Activated CD4-positive, alpha-beta T cell treated with anti-CD3 and anti-CD28 coated beads for 48 hours (primary cell): ENCODE measurements at regions not wholly inside any gene's neighbourhood (a gene's known extent, or its start where the extent isn't known, plus 50 kb on each side); places are given as distances from the start of the nearest gene placed in this dataset.

ENCODE experiments used
- DNase-seq: peaks from one replicate; pipeline ENCODE4 v3.0.0-alpha.2; 2020

- no peak for DNase-seq
These were observed 607.3 kb downstream of the NCAM2 start for GRCh38 chr21:21605521-21605920.

DNA sequence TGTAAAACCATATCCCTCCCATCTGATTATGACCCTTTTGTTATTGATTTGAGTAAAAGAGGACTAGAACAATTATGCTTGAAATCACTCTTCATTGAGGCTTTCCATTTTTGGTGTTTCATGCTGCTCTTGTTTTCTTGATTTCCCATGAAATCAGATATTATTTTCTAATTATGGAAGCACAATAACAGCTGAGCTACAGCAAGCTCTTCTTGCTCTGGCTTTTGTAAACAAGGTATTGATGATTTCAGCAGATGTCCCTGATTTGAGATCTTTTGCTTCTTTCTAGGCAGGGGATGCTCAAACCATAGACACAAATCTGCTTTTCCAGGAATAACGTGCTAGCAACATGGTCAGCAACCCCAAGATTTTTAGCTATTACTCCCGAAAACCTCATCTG lies 607.8 kb downstream of the NCAM2 start:
- DNase-seq, result no peak

DNA sequence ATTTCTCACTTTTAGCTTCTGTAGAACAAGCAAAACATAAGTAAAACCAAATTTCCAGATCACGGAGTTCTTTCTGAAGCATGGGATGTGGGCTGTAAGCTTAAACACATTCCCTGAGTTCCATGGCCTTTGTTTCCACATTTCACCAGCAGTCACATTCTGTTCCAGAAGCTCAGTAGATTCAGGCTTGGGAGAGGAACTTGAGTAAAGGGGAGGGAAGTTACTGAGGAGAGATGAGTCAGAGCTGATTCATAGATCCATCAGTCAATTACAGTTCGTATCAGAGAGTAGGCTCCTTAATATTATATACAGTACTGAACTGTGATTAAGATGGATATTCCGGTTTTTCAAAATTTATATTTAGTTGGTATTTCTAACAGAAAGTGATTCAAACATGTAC lies 614.3 kb downstream of the NCAM2 start:
- DNase-seq, result no peak

DNA sequence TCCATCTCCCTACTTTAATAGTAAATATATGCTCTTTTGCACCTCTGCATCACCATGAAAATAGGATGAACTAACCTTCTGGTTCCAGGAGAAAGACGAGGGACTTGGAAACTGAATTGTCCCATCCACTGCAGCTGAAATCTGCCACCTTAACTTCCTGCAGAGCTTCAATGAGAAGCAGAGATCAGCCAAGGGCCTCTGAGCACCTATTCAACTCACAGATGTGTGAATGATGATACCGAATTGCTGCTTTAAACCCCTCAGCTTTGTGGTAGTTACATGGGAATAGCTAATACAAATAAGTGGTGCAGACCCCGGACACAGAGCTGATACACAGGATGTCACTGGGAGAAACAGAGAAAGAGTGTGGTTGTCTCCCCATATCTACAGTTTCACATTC lies 616.8 kb downstream of the NCAM2 start:
- no peak for DNase-seq

DNA sequence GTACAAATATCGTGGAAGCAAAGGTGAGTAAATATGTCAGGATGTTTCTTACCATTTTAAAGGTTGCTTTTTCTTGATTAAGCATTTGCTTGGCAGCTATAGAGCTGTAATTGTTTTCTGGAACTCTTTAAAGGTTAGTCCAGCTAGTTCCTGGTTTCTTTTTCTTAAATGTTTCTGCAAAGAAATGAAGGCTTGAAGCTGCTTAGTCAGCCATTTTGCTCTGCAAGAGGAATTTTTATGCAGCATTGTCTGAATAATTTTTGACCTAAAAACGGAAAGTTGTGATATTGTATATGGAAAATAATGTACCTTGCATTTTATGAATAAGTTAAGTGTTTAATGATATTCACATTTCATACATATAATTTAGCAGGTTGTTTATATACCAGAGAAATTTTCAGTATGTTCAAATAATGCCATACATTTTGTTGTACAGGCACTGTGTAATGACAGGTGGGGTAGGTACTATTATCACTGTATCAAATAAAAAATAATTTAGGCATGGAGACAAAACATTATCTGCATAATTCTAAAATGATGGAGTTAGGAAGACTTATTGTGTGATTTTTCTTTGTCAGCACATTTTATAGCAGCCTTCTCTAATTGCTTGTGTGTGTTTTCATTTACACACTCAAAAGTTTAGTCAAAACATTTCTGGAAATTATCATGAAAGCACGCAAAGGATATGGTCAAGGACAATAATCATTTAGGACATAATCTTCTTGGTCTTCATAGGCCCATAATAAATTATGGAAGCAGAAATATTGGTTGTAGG lies 624.4 kb downstream of the NCAM2 start:
- DNase-seq, result no peak

DNA sequence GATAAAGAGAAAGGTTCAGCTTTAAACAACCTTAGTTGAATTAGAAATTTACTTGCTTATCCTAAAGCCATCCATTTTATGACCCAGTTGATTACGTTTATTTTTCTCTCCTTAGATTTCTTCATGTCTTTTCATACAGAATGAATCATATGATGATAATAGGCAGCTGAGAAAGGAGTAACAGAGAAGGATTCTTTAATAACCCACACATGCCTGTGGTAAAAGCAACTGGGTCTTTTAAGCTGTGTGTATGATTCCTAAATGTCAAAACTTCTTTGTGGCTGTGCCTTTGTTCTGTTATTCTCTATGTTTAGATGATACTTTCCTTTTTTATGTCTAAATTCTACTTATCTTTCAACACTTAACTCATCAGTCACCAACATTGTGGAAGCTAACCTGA lies 626.5 kb downstream of the NCAM2 start:
- no peak for DNase-seq

GRCh38 chr21:21631961-21632360 lies 633.8 kb downstream of the NCAM2 start:
- DNase-seq, result no peak

GRCh38 chr21:21632926-21633325 lies 634.7 kb downstream of the NCAM2 start:
- DNase-seq, result no peak

GRCh38 chr21:21661741-21662140 lies 663.5 kb downstream of the NCAM2 start:
- no peak for DNase-seq

GRCh38 chr21:21662776-21663175 lies 664.6 kb downstream of the NCAM2 start:
- no peak for DNase-seq

DNA sequence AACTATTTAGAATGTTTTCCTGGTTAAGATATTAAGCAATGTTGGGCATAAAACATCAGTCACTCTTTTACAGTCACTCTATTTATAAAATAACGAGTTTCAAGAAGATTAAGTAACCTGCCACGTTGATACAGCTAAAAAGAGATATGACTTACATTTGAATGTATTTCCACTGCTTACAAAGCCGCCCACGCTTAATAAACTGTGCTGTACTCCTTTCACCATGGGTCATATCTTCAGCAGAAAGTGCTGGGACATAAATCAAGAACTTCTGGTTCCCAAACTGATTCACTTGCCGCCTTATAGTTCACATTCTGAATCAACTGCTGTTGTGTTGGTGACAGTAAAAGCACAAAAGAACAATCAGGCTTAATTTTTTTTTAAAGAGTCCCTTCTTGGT lies 666.7 kb downstream of the NCAM2 start:
- no peak for DNase-seq

GRCh38 chr21:21666689-21667088 lies 668.5 kb downstream of the NCAM2 start:
- no peak for DNase-seq

GRCh38 chr21:21668198-21668597 lies 670.0 kb downstream of the NCAM2 start:
- no peak for DNase-seq

DNA sequence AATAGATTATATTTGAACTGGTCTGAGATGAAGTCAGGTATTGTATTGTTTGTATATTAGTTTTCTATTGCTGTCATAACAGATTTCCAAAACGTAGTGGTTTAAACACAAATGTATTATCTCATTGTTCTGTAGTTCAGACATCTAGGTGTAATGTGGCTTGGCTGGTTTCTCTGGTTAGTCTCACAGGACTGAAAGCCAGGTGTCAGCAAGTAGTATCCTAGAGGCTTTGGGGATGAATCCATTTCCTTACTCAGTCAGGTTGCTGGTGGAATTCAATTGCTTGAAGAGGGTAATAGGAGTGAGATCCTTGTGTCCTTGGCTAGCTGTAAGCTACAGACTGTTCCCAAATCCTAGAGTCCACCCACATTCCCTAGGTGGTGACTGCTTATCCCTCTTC lies 675.8 kb downstream of the NCAM2 start:
- no peak for DNase-seq

- no peak for DNase-seq
These were observed 677.4 kb downstream of the NCAM2 start for GRCh38 chr21:21675601-21676000.

- no peak for DNase-seq
These were observed 684.0 kb downstream of the NCAM2 start for GRCh38 chr21:21682172-21682571.

DNA sequence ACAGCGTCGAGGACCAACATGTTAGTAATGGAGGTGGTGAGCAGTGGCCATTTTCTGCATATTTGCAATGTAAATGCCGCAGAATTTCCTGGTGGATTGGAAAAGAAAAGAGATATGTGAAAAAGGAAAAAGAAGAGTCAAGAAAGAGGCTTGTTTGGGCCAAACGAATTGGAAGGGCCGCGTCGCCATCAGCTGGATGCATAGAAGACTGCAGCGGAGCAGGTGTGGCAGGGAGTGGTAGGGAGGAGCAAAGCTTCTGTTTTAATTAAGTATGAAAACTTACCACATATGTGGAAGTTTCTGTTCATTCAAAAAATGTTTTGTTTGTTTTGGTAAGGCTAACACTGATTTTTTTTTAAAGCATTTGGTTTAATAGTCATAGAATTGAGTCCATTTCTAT lies 690.7 kb downstream of the NCAM2 start:
- DNase-seq, result no peak

GRCh38 chr21:21690068-21690665 lies 692.0 kb downstream of the NCAM2 start:
- no peak for DNase-seq

DNA sequence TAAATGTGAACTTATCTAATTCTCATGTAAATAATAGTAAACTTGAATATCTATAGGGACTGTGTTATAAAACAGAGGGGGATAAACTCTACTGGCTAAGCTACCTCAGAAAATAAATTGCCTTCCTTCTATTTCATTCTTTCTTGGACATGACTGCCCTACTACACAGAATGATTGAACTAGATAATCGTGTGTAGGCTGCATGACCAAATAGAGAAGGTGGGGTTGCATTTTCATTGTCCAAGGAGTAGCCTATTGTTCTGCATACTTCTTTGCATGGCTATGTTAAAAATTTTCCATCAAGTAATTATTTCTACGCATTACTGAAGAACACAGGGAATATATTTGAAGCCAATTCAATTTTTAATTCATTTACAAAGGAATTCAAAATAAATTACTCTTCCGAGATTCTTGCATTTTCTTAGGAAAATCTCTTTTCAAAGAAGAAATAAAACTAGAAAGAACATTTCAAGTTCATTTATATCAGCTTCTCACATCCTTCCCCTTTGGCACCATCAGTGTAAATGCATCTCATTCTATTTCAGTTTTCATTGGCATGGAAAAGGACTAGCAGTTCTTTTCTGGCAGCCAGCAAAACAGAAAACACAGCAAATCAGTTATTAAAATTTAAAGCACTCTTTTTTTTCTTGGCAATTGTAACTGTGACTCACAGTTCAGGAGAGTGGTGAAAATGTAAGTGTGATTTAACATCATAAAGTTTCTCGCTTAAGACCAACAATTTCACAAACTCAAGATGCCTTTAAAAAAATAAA lies 714.7 kb downstream of the NCAM2 start:
- no peak for DNase-seq

GRCh38 chr21:21713651-21714180 lies 715.5 kb downstream of the NCAM2 start:
- DNase-seq, result no peak

- DNase-seq, result no peak
These were observed 716.2 kb downstream of the NCAM2 start for GRCh38 chr21:21714426-21714825.

DNA sequence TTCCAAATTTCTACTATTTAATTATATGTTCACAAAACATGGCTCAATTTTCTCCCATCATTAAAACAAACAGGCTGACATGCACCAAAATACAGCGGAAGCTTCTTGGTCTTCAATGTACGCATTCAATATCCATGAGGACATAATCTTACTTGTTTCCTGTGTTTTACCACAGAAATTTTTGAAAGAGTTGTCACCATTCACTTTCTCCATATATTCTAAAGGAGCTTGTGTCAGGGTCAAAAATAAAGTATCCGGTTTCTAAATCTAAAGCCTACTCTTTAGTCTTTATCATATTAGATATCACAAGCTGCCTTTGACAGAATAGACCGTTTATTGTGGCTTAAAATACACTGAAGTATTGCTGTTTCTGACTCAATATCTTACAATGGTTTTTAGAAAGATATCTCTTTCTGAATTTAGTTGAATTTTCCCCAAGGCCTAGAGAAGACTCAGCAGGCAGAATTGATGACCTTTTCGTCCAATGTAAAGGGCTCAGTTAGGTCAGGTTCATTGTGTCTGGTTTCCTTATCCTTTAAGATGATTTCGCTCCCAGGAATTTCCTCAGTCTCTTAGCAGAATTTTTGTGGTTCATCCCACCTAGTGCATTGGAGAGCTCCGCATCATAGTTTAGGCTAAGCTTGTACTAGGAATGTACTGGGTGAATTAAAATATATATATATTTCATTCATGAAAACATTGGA lies 717.2 kb downstream of the NCAM2 start:
- no peak for DNase-seq

- DNase-seq, result no peak
These were observed 724.5 kb downstream of the NCAM2 start for GRCh38 chr21:21722731-21723130.
